ENCODE measurements at regions not wholly inside any gene's neighbourhood (a gene's known extent, or its start where the extent isn't known, plus 50 kb on each side); places are given as distances from the start of the nearest gene placed in this dataset.

GRCh38 chr9:108142504-108143201 lies 653.1 kb upstream of the KLF4 start:
- TF ChIP-seq POLR2A (IDR thresholded peaks at IDR 0.05) (no peak), CTCF (IDR thresholded peaks at IDR 0.05) (no peak)
